ENCODE measurements at regions not wholly inside any gene's neighbourhood (a gene's known extent, or its start where the extent isn't known, plus 50 kb on each side); places are given as distances from the start of the nearest gene placed in this dataset.
"Not testable (repeated sequence)": the region's sequence is repeated elsewhere in the genome, so short reads cannot be mapped to it uniquely, and the experiment has no call there.

DNA sequence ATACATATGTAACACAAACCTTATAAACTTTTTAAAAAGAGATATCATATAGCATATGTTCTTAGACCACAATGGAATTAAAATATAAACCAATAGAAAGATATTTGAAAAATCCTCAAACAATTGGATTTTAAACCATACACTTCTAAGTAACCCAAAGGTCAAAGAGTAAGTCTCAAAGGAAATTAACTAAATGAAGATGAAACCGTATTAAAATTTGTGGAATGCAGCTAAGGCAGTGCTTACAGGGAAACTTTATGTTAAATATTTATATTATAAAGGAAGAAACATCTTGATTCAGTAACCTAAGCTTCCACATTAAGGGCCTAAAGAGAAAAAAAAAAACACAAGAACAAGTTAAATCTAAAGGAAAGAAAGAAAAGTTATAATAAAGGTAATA, 966.1 kb downstream of the SLC4A3 start:
- H3K27ac ChIP-seq: no peak overlapping the region
- no peaks in the 10 kb centered on the region for H3K9me3 ChIP-seq
- no peak for ATAC-seq
- no peaks in the 10 kb centered on the region for H3K36me3 ChIP-seq
- TF ChIP-seq CTCF (IDR thresholded peaks at IDR 0.05): no peak
- DNase-seq: no peak
- H3K4me3 ChIP-seq: no peak overlapping the region
- no peaks in the 10 kb centered on the region for H3K4me1 ChIP-seq
- intact Hi-C loops (cut with DNase I): no loop called here
- WGBS, 2 donors: 32 to 63% methylated on average over 1 of the region's 1 CpG
- no peaks in the 10 kb centered on the region for H3K27me3 ChIP-seq

- Histone ChIP-seq H3K36me3 (no peaks in the 10 kb centered on the region), H3K9me3 (no peaks in the 10 kb centered on the region), H3K27ac (no peak overlapping the region), H3K4me3 (no peak overlapping the region), H3K4me1 (no peaks in the 10 kb centered on the region), H3K27me3 (no peaks in the 10 kb centered on the region)
- ATAC-seq (no peak), DNase-seq (no peak)
- intact Hi-C loops (cut with DNase I): no loop called here
- TF ChIP-seq CTCF (IDR thresholded peaks at IDR 0.05): no peak
- WGBS, 2 donors: 43 to 63% methylated on average over 3 of the region's 3 CpGs
These were observed 970.4 kb downstream of the EPHA4 start for GRCh38 chr2:220601674-220602073.

GRCh38 chr2:220613004-220613403, 959.1 kb downstream of the EPHA4 start:
- ATAC-seq; H3K9me3 ChIP-seq; H3K27me3 ChIP-seq; DNase-seq; H3K36me3 ChIP-seq; H3K4me1 ChIP-seq; intact Hi-C loops (cut with DNase I); H3K27ac ChIP-seq; H3K4me3 ChIP-seq: not testable (repeated sequence)
- 97% methylated on average over 8 of the region's 8 CpGs for WGBS, 2 donors

- peaks cover 0 to under 1% (median 0%) of the 10 kb centered on the region in 11 donors for H3K9me3 ChIP-seq
- no peak overlapping the region for H3K27ac ChIP-seq
- ATAC-seq (no peak), DNase-seq (no peak)
- intact Hi-C loops (cut with DNase I): no loop called here
- no peak overlapping the region for H3K4me3 ChIP-seq
- no peaks in the 10 kb centered on the region for H3K4me1 ChIP-seq
- 92 to 95% methylated on average over 1 of the region's 1 CpG for WGBS, 2 donors
- H3K36me3 ChIP-seq: no peaks in the 10 kb centered on the region
- no peak for TF ChIP-seq CTCF (IDR thresholded peaks at IDR 0.05)
- peaks cover 0 to 3% (median 0%) of the 10 kb centered on the region in 7 donors for H3K27me3 ChIP-seq
These were observed 958.0 kb downstream of the EPHA4 start for GRCh38 chr2:220614064-220614463.

GRCh38 chr2:220619525-220620220, 952.4 kb downstream of the EPHA4 start:
- intact Hi-C loops (cut with DNase I): no loop called here
- no peak for TF ChIP-seq CTCF (IDR thresholded peaks at IDR 0.05)
- DNase-seq: no peak
- Histone ChIP-seq H3K27ac (no peak overlapping the region), H3K27me3 (peaks cover 0 to 3% (median 0%) of the 10 kb centered on the region in 7 donors), H3K36me3 (no peaks in the 10 kb centered on the region), H3K9me3 (no peaks in the 10 kb centered on the region), H3K4me1 (no peaks in the 10 kb centered on the region), H3K4me3 (no peak overlapping the region)
- WGBS, 2 donors: 71 to 72% methylated on average over 3 of the region's 3 CpGs
- no peak for ATAC-seq

Measured in heart right ventricle (tissue), 16 donors.